HEK293 (cell line): ENCODE measurements at regions not wholly inside any gene's neighbourhood (a gene's known extent, or its start where the extent isn't known, plus 50 kb on each side); places are given as distances from the start of the nearest gene placed in this dataset.

ENCODE experiments used
- CTCF ChIA-PET: fragments of 350-600 bp; formaldehyde crosslinking; extraction: SDS; loops from one replicate; lab custom pipeline; 2021; ENCODE audit warnings: antibody characterized with exemption; lab: Yijun Ruan, JAX
- POLR2A ChIA-PET: fragments of 300-600 bp; formaldehyde crosslinking; extraction: SDS; loops from one replicate; lab custom pipeline; 2020; ENCODE audit warnings: antibody characterized with exemption, inconsistent platforms; lab: Yijun Ruan, JAX
- H3K27ac ChIP-seq: fragments of 200-500 bp; sonication (Bioruptor generic); 2 replicates; pipeline ENCODE4 v1.5.1; 2014; ENCODE audit warnings: low read depth, low read length, control low read depth, inconsistent platforms; ENCODE audit errors: extremely low read depth
- H3K36me3 ChIP-seq, 2 experiments: fragments of 200-500 bp in 1 of 2; sonication (Bioruptor generic) in 1 of 2; 1 replicate in 1 of 2; 2 replicates in 1 of 2; pipeline ENCODE4 v1.5.1; 2014 to 2017; ENCODE audit warnings: inconsistent platforms in 2 of 2, low read length in 2 of 2; ENCODE audit not compliant: control insufficient read depth in 2 of 2, insufficient read depth in 1 of 2
- H3K4me1 ChIP-seq: fragments of 200-500 bp; sonication (Bioruptor generic); 2 replicates; pipeline ENCODE4 v1.5.1; 2014; ENCODE audit warnings: mild to moderate bottlenecking, low read length, inconsistent platforms; ENCODE audit not compliant: control insufficient read depth, insufficient read depth
- H3K4me3 ChIP-seq: 2 replicates; pipeline ENCODE4 v1.5.1; 2011; ENCODE audit warnings: low read depth, mild to moderate bottlenecking, control low read depth, low read length, moderate library complexity
- H3K9me3 ChIP-seq: fragments of 200-500 bp; sonication (Bioruptor generic); 2 replicates; pipeline ENCODE4 v1.5.1; 2014; ENCODE audit warnings: low read depth, low read length, inconsistent platforms; ENCODE audit not compliant: control insufficient read depth, insufficient read depth
- EGR2 ChIP-seq: fragments of 450-650 bp; formaldehyde crosslinking; IDR thresholded peaks from 2 replicates; pipeline ENCODE4 v1.5.1; 2016; ENCODE audit warnings: low read depth, missing biosample characterization, missing genetic modification characterization
- GLI2 ChIP-seq: fragments of 450-650 bp; formaldehyde crosslinking; IDR thresholded peaks from 2 replicates; pipeline ENCODE4; 2017; ENCODE audit warnings: missing biosample characterization, missing genetic modification characterization, low read depth, borderline replicate concordance
- HOXA7 ChIP-seq: sonication (generic); formaldehyde crosslinking; IDR thresholded peaks from 2 replicates; pipeline ENCODE4 v1.8.1; 2022; ENCODE audit warnings: missing genetic modification reagents, borderline replicate concordance
- KLF10 ChIP-seq: fragments of 450-650 bp; IDR thresholded peaks from 2 replicates; pipeline ENCODE4 v1.5.1; 2018; ENCODE audit warnings: missing biosample characterization, mild to moderate bottlenecking, missing genetic modification characterization
- PRDM1 ChIP-seq: fragments of 450-650 bp; formaldehyde crosslinking; IDR thresholded peaks from 2 replicates; pipeline ENCODE4; 2016; ENCODE audit warnings: missing biosample characterization, missing genetic modification characterization
- SP2 ChIP-seq: fragments of 450-650 bp; formaldehyde crosslinking; IDR thresholded peaks from 2 replicates; pipeline ENCODE4 v1.5.1; 2016; ENCODE audit warnings: missing biosample characterization, missing genetic modification characterization
- YY1 ChIP-seq: fragments of 450-650 bp; formaldehyde crosslinking; IDR thresholded peaks from 2 replicates; pipeline ENCODE4 v1.5.1; 2018; ENCODE audit warnings: missing biosample characterization, missing genetic modification characterization
- ZBTB1 ChIP-seq: fragments of 450-650 bp; formaldehyde crosslinking; IDR thresholded peaks from 2 replicates; pipeline ENCODE4 v1.5.1; 2016; ENCODE audit warnings: missing biosample characterization, missing genetic modification characterization
- ZBTB44 ChIP-seq: fragments of 450-650 bp; IDR thresholded peaks from 2 replicates; pipeline ENCODE4 v1.5.1; 2018; ENCODE audit warnings: missing biosample characterization, mild to moderate bottlenecking, missing genetic modification characterization
- ZBTB6 ChIP-seq: fragments of 450-650 bp; formaldehyde crosslinking; IDR thresholded peaks from 2 replicates; pipeline ENCODE4 v1.5.1; 2017; ENCODE audit warnings: missing biosample characterization, missing genetic modification characterization
- ZEB2 ChIP-seq: fragments of 450-650 bp; formaldehyde crosslinking; IDR thresholded peaks from 2 replicates; pipeline ENCODE4 v1.5.1; 2016; ENCODE audit warnings: missing biosample characterization, missing genetic modification characterization
- ZNF146 ChIP-seq: fragments of 450-650 bp; formaldehyde crosslinking; IDR thresholded peaks from 2 replicates; pipeline ENCODE4 v1.5.1; 2016; ENCODE audit warnings: missing biosample characterization, missing genetic modification characterization
- ZNF155 ChIP-seq: fragments of 450-650 bp; formaldehyde crosslinking; IDR thresholded peaks from 2 replicates; pipeline ENCODE4 v1.5.1; 2016; ENCODE audit warnings: missing biosample characterization, missing genetic modification characterization
- ZNF169 ChIP-seq: fragments of 450-650 bp; formaldehyde crosslinking; IDR thresholded peaks from 2 replicates; pipeline ENCODE4 v1.5.1; 2016; ENCODE audit warnings: missing biosample characterization, missing genetic modification characterization
- ZNF184 ChIP-seq: fragments of 450-650 bp; IDR thresholded peaks from 2 replicates; pipeline ENCODE4 v1.5.1; 2018; ENCODE audit warnings: missing biosample characterization, mild to moderate bottlenecking, missing genetic modification characterization
- ZNF214 ChIP-seq: fragments of 450-650 bp; formaldehyde crosslinking; IDR thresholded peaks from 2 replicates; pipeline ENCODE4 v1.5.1; 2017; ENCODE audit warnings: missing biosample characterization, mild to moderate bottlenecking, missing genetic modification characterization, borderline replicate concordance
- ZNF223 ChIP-seq: fragments of 450-650 bp; formaldehyde crosslinking; IDR thresholded peaks from 2 replicates; pipeline ENCODE4 v1.5.1; 2016; ENCODE audit warnings: missing biosample characterization, missing genetic modification characterization
- ZNF239 ChIP-seq: fragments of 450-650 bp; formaldehyde crosslinking; IDR thresholded peaks from 2 replicates; pipeline ENCODE4 v1.5.1; 2016; ENCODE audit warnings: missing biosample characterization, missing genetic modification characterization
- ZNF324 ChIP-seq: fragments of 450-650 bp; formaldehyde crosslinking; IDR thresholded peaks from 2 replicates; pipeline ENCODE4 v1.5.1; 2016; ENCODE audit warnings: missing biosample characterization, missing genetic modification characterization
- ZNF354C ChIP-seq: fragments of 450-650 bp; formaldehyde crosslinking; IDR thresholded peaks from 2 replicates; pipeline ENCODE4 v1.5.1; 2016; ENCODE audit warnings: missing biosample characterization, missing genetic modification characterization, low read depth, borderline replicate concordance
- ZNF37A ChIP-seq: fragments of 450-650 bp; IDR thresholded peaks from 2 replicates; pipeline ENCODE4 v1.5.1; 2018; ENCODE audit warnings: missing biosample characterization, missing genetic modification characterization
- ZNF433 ChIP-seq: fragments of 450-650 bp; formaldehyde crosslinking; IDR thresholded peaks from 2 replicates; pipeline ENCODE4 v1.5.1; 2016; ENCODE audit warnings: missing biosample characterization, missing genetic modification characterization, low read depth
- ZNF48 ChIP-seq: fragments of 450-650 bp; formaldehyde crosslinking; IDR thresholded peaks from 2 replicates; pipeline ENCODE4 v1.5.1; 2016; ENCODE audit warnings: missing biosample characterization, missing genetic modification characterization
- ZNF514 ChIP-seq: fragments of 450-650 bp; formaldehyde crosslinking; IDR thresholded peaks from 2 replicates; pipeline ENCODE4 v1.5.1; 2016; ENCODE audit warnings: missing biosample characterization, missing genetic modification characterization
- ZNF600 ChIP-seq: fragments of 450-650 bp; formaldehyde crosslinking; IDR thresholded peaks from 2 replicates; pipeline ENCODE4 v1.5.1; 2016; ENCODE audit warnings: missing biosample characterization, missing genetic modification characterization
- ZNF621 ChIP-seq: fragments of 450-650 bp; formaldehyde crosslinking; IDR thresholded peaks from 2 replicates; pipeline ENCODE4 v1.5.1; 2017; ENCODE audit warnings: missing biosample characterization, missing genetic modification characterization
- ZNF654 ChIP-seq: fragments of 450-650 bp; formaldehyde crosslinking; IDR thresholded peaks from 2 replicates; pipeline ENCODE4 v1.5.1; 2016; ENCODE audit warnings: low read depth, missing biosample characterization, missing genetic modification characterization
- ZNF660 ChIP-seq: fragments of 450-650 bp; IDR thresholded peaks from 2 replicates; pipeline ENCODE4 v1.5.1; 2018; ENCODE audit warnings: missing biosample characterization, mild to moderate bottlenecking, missing genetic modification characterization
- ZNF670 ChIP-seq: fragments of 450-650 bp; formaldehyde crosslinking; IDR thresholded peaks from 2 replicates; pipeline ENCODE4 v1.5.1; 2016; ENCODE audit warnings: missing biosample characterization, missing genetic modification characterization, low read depth
- ZNF830 ChIP-seq: fragments of 450-650 bp; IDR thresholded peaks from 2 replicates; pipeline ENCODE4 v1.5.0; 2018; ENCODE audit warnings: missing biosample characterization, missing genetic modification characterization, low read depth, mild to moderate bottlenecking, moderate library complexity

- H3K27ac ChIP-seq: no peak overlapping the region
- H3K36me3 ChIP-seq: no peaks in the 10 kb centered on the region
- H3K4me3 ChIP-seq: no peak overlapping the region
- H3K4me1 ChIP-seq: no peaks in the 10 kb centered on the region
- ChIA-PET CTCF (no interaction called here), POLR2A (no interaction called here)
- H3K9me3 ChIP-seq: no peaks in the 10 kb centered on the region
- TF ChIP-seq ZNF223 (tag by site-specific recombination) (no peak), GLI2 (tag by site-specific recombination) (no peak), SP2 (tag by site-specific recombination) (no peak), YY1 (tag by site-specific recombination) (no peak), HOXA7 (no peak), ZBTB1 (tag by site-specific recombination) (no peak), ZNF654 (tag by site-specific recombination) (no peak), ZNF48 (tag by site-specific recombination) (no peak), ZNF184 (no peak)
- TF ChIP-seq, all 188 proteins: peak for 0
Observed at GRCh38 chr4:41468122-41468521, 69.8 kb upstream of the LIMCH1 start.

DNA sequence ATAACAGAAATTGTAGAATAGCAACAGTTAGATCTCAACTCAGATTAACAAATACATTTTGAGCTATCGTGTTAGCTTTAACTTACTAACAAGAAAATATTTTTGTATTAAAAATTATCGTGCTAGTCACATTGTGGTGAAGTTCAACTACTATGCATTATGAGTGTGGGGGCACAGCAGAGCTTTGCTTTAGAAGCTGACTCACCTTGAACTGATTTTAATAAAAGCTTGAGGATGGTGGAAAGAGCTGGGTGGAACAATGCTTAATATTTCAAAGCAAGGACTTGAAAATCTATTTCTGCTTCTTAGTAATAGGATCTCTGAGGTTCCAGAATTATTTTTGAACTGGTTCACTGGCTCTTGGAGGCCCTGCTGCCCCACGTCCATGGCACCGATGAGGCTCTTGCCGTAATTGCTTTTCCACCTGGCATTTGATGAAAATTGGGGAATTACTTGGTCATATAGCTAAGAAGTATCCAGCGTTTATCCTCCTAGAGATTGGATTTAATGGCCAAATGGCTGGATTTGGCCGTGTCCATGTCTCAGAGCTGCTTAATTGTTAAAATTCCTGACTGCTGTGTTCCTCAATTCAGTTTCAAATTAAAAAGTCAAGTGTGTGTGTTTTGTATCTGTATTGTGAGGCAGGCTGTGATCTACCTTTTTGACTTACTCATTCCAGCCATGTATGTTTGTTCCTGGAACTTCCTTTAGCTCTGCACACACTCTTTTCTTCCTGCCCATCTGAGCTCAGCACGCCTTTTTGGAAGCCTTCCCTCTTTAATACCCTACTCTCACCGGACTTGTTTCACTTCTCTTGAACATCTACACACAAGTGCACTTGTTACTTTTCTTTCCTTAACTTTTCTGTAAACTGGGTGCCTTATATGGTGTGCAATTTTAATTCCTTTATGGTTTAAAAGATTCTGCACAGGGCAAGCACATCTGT is 66.6 kb upstream of the LIMCH1 start:
- no peaks in the 10 kb centered on the region for H3K4me1 ChIP-seq
- CTCF ChIA-PET: no interaction called here
- TF ChIP-seq ZNF670 (tag by site-specific recombination) (no peak), ZNF621 (tag by site-specific recombination) (no peak), ZNF600 (tag by site-specific recombination) (no peak), ZNF146 (tag by site-specific recombination) (no peak), ZNF660 (tag by site-specific recombination) (no peak), PRDM1 (tag by site-specific recombination) (no peak), ZNF354C (tag by site-specific recombination) (no peak), ZNF514 (tag by site-specific recombination) (no peak), ZNF169 (tag by site-specific recombination) (no peak), ZNF155 (tag by site-specific recombination) (no peak), ZEB2 (tag by site-specific recombination) (no peak), KLF10 (tag by site-specific recombination) (no peak), ZNF324 (tag by site-specific recombination) (no peak), ZNF239 (tag by site-specific recombination) (no peak), ZNF830 (tag by site-specific recombination) (no peak), ZNF37A (no peak)
- TF ChIP-seq, all 188 proteins: peak for 0
- POLR2A ChIA-PET: no interaction called here
- no peaks in the 10 kb centered on the region for H3K36me3 ChIP-seq
- H3K4me3 ChIP-seq: no peak overlapping the region
- no peak overlapping the region for H3K27ac ChIP-seq
- no peaks in the 10 kb centered on the region for H3K9me3 ChIP-seq

GRCh38 chr4:41472081-41472480 is 65.9 kb upstream of the LIMCH1 start:
- H3K4me3 ChIP-seq: no peak overlapping the region
- POLR2A ChIA-PET: no interaction called here
- no peak for TF ChIP-seq ZNF214 (tag by site-specific recombination)
- no peak for TF ChIP-seq ZBTB44 (tag by site-specific recombination)
- no peak for TF ChIP-seq ZBTB6 (tag by site-specific recombination)
- TF ChIP-seq EGR2 (tag by site-specific recombination): no peak
- TF ChIP-seq ZNF433: no peak

More at GRCh38 chr4:41472081-41472480, 65.9 kb upstream of the LIMCH1 start:
- H3K27ac ChIP-seq: no peak overlapping the region
- H3K36me3 ChIP-seq: no peaks in the 10 kb centered on the region
- H3K9me3 ChIP-seq: no peaks in the 10 kb centered on the region
- CTCF ChIA-PET: no interaction called here
- H3K4me1 ChIP-seq: no peaks in the 10 kb centered on the region
